GM21390 (cell line): ENCODE measurements at regions not wholly inside any gene's neighbourhood (a gene's known extent, or its start where the extent isn't known, plus 50 kb on each side); places are given as distances from the start of the nearest gene placed in this dataset.
A peak's percentile ranks its signal among the peaks of the same experiment; 100 is the strongest.
"Not testable (repeated sequence)": the region's sequence is repeated elsewhere in the genome, so short reads cannot be mapped to it uniquely, and the experiment has no call there.

Experiments
- ATAC-seq: cut with Tn5 transposase; IDR thresholded peaks from one replicate; pipeline ENCODE4 v1.9.1; 2021; ENCODE audit not compliant: unreplicated experiment

DNA sequence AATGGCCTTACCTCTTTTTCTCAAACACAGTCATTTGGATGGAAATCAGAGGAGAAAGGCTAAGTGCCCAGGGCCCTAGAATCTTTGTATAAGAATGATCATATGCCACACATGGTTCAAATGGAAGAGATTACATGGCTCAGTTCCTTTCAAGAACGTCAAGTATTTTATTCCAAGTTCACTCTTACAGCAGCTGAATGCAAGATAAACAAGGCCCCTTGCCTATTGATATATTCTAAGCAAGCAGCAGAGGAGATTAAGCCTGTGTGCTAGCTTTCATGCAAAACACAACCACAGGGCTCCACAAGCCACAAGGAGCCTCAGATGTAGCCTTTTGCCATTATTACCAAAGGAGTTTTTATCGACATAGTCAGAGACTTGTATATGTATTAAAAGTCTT is 55.3 kb upstream of the SLCO6A1 start:
- ATAC-seq = no peak

DNA sequence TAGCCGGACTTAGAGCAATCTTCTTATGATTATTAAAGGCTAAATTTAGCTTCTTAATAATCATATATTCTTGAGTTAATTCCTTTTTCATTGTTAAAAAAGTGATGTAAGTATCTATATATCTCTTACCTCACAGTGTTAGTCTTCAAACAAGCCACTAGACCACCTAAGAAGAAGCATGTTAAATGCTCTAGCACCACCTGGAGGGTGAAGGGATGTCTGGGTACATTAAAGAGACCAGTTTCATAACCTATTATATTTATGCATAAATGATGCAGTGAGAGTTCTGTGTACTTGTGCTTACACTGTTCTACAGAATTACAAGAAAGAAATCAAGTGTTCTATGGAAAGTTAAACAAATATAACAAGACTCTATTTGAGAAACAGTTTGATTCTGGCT is 55.9 kb upstream of the SLCO6A1 start:
- ATAC-seq = no peak

DNA sequence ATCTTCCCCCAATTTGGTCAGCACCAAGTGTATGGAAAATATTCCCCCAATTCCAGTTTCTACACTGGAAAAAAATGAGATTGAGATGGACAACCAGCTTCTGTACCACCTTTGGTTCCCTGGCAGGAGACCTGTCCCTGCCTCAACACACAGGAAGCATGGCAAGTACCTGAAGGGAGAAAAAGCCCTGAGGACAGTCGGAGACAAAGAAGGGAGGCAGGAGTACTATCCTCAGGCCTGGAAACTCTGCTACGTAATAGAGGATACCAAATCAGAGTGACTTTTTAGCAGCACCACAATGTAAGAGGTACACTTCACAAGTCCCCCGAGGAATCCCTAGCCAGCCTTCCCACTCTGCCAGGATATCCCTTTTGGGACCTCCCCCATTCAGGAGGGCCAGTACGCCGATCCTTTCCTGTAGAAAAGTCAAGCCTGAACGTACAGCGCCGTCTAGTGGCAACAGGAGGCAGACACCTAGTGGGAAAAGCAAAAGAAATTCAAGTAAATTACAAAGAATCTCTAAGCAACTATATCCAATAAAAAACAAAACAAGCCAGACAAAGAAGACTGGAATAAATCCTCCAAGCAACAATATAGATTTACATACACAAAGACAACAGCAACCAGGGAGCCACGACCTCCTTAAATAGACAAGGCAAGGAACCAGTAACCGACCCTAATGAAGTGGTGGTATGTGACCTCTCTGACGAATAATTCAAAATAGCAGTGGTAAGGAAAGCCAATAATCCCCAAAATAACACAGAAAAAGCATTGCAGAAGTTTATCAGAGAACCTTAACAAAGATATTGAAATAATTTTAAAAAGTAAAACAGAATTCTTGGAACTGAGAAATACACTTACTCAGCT is 63.3 kb upstream of the SLCO6A1 start:
- peak; percentile 75 for ATAC-seq

DNA sequence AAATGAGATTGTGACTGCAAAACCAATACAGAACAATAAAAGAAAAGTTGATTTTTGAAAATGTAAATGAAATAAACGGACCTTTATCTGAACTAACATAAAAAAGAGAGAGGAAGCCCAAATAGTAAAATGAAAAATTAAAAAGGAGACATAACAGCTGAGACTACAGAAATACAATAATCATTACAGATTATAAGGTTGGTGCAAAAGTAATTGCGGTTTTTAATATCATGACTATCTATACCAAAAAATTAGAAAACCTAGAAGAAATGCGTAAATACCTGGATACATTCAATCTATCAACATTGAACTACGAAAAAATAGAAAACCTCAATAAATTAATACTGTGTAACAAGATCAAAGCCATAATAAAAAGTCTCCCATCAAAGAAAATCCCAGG is 71.9 kb upstream of the SLCO6A1 start:
- no peak for ATAC-seq

DNA sequence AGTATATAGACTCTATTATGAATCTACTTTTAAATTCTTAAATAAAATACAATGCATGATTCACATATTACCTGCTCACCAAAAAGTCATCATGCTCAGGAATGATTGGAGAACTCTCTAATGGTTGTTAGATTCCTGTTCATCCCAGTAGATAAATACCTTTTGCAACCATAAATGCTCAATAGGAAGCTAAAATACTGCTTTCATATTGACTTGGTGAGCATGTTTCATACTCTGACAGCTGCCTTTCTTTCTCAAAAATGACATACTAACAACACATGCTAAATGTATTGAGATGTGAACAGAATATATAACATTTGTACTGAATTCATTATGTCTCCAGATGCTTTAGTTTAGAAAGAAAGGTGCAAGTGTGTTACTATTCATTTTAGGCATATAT is 79.6 kb upstream of the SLCO6A1 start:
- ATAC-seq = no peak

DNA sequence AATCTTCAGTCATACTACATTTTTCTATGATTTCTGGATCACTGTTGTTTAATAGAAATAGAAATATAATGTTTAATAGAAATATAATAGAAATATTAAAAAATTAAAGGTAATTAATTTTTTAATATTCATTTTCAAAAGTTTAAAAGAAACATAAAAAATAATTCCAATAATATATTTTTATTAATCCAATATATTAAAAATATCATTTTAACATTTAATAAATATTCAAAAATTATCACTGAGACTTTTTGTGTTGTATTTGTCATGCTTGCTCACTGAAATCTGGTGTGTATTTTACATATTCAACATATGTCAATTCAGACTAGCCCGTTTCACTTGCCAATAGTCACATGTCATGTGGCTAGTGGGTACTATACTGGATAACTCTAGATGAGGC is 80.6 kb upstream of the SLCO6A1 start:
- ATAC-seq = no peak

DNA sequence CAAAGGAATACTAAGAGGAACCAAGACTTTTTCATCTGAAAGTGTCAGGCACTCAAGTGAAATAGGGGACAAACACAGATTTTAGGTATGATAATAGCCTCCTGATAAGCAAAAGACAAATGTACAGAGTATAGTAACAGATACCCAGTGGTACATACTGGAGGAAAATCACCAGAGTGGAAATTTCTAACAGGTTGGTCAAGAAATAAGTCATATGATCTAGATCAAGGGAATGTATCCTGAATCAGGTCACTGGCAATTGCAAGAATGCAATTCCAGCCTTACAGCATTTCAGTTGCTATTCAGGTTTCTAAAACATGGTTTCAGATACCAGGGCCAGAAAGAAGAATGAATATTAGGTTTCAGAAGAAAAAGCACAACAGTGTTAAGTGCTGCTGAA is 82.2 kb upstream of the SLCO6A1 start:
- no peak for ATAC-seq

DNA sequence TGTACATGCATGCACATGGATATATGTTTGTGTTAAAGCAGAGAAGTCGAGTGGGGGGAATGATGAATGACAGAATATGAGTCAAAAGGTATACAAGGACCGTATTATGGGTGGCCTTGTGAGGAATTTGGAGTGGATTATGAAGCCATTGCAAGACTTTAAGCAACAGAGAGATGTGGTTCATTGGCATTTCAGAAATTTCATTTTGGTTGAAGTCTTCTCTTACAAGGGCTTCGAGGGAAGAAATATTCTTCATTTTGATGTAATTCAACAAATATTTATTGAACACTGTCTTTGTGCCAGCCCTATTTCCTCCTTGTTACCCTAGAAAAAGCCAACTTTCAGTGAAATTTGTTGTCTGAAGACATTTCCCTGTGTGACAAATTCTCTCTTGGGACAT is 83.9 kb upstream of the SLCO6A1 start:
- no peak for ATAC-seq

DNA sequence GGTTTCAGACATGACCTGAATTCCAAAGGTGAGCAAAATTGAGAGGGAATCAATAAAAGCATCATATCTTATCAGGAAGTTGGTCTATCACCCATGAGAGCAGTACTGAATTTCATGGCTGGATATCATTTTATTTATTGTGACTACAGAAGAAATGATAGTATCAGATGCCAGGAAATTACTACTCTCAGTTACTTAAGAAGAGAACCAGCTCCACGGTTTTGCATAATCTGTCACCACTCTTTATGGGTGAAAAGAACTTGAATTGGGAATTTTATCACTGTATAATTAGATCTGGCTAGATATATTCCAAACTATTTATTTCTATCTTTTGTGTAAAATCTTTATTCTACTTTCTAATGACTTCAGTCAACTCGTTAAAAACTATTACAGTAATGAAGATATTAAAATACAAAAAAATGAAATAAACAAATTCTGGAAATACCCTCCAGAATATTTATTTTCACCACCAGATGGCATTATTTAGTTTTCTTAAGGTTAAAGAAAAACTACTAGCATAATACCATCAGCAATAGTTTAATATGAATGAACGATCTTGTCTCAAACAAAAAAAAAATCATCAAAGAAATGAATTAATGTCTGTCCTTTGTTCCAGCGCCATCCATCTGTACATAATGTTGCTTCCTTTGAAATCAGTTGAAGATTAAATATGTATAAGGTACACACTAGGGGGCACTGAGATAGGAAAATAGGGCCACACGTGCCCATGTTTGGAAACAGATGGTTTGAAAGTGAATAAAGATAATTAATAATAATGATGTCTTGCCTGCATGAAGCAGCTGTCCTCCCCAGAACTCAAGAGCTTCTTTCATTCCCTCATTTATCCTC is 84.7 kb upstream of the SLCO6A1 start:
- ATAC-seq = no peak

DNA sequence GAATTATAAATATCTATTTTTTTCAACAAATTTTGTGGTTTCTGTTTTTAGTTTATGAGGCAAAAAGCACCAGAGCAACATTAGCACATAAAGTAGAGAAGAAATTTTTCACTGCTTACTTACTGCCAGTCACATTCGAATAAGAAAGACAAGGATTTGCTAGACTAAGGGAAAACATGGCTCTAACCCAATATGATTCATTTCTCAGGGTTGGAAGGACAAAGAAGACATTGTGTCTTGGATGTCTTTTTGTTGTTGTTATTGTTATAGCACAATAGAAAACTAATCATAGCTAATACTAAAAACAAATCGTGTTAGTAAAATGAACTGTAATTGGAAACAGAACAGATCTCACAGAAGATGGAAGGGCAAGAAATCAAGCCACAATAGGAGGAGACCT is 90.9 kb upstream of the SLCO6A1 start:
- ATAC-seq = no peak

DNA sequence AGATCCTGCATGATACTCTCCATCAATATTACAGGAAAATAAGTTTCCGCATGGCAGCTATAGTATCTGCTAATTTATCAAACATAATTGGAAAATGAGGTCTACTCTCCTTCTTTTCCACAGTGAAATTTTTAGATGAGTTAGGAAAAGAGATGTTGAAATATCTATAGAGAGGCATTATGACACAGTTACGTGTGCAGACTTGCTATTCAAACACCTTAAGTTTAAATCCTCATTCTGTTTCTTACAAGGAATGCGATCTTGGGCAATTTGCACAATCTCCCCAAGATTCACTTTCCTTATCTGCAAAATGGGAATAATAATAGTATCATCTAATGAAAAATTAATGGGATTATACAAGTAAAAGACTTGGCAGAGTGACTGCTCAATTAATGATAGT is 91.7 kb upstream of the SLCO6A1 start:
- ATAC-seq = no peak

DNA sequence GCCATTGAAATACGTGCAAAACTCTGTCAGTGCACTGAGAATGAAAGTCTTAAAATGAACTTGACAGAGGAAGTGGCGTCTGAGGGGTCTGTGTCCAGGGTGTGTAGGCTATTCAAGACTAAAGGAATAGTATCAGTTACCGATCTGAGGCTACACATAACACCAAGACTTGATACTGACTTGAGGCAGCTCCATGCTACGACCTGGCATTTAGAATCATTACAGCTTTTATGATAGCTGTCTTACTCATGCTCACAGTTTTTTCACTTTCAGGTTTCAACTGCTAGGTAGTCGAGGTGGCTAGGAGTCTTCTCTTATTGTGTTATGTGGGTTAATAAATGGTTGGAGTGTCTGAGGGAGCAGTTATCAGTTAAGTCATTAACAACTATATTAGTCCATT is 92.8 kb upstream of the SLCO6A1 start:
- peak; percentile 86 for ATAC-seq

DNA sequence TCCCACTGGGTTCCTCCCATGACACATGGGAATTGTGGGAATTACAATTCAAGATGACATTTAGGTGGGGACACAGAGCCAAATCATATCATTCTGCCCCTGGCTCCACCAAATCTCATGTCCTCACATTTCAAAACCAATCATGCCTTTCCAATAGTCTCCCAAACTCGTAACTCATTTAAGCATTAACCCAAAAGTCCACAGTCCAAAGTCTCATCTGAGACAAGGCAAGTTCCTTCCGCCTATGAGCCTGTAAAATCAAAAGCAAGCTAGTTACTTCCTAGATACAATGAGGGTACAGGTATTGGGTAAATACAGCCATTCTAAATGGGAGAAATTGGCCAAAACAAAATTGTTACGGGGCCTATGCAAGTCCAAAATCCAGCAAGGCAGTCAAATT is 93.8 kb upstream of the SLCO6A1 start:
- not testable (repeated sequence) for ATAC-seq

DNA sequence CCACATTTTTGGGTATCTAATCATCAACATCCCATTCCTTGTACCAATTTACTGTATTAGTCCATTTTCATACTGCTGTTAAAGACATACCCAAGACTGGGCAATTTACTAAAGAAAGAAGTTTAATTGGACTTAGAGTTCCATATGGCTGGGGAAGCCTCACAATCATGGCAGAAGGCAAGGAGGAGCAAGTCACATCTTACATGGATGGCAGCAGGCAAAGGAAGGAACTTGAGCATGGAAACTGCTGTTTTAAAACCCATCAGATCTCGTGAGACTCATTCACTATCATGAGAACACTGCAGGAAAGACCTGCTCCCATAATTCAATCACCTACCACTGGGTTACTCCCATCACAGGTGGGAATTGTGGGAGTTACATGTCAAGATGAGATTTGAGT is 95.4 kb upstream of the SLCO6A1 start:
- ATAC-seq = no peak

DNA sequence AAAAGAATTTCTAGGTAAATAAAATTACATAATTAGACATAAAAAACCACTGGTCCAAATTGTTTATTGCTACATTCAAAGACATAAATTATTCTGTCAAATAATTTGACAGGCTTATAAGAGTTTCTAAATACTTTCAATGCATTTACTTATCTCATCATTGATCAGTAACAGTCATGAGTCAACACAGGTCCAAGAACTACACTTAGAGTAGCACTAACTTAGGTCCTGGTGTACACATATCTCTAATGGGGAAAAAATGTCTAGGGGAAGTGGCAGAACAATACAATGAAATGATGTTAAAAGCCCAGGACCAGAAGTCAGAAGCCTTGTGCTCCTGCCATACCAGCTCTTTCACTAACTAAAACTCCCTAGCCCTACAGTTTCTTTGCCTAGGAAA is 96.5 kb upstream of the SLCO6A1 start:
- ATAC-seq = no peak

DNA sequence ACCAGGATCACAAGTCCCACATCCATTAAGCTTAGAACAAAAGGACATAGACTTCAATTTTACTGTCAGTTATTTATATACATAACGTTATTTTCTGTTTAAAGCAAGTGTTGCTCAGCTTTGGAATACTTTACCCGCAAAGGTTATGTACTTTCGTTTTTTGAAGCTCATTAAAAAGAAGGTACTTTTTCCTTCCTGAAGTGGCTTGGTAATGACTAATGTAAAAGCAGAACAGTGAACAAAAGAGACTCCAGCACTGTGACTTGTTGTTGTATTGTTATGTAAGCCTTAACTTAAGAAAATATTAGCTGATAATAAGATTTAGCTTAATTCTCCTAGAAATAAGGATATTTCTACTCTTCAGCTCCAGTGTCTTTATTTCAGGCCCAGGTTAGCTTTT is 97.3 kb upstream of the SLCO6A1 start:
- peak; percentile 51 for ATAC-seq

DNA sequence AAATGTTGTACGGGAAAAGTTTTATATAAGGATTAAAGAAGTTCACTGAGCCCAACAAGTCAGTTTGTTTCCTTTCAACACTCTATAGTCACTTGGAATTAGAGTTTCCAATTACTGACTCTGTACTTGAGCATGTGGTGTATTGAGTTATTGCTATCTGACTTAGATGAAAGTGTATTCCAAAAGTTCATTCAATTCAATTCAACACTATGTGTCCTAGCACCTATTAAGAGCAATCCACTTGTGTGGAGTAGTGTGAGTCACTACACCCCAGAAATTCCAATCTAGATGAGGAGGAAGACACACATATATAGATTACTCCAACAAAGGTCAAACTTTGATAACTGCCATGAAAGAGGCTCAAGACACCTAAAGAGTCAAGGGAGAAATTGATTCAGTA is 98.2 kb upstream of the SLCO6A1 start:
- ATAC-seq = no peak

DNA sequence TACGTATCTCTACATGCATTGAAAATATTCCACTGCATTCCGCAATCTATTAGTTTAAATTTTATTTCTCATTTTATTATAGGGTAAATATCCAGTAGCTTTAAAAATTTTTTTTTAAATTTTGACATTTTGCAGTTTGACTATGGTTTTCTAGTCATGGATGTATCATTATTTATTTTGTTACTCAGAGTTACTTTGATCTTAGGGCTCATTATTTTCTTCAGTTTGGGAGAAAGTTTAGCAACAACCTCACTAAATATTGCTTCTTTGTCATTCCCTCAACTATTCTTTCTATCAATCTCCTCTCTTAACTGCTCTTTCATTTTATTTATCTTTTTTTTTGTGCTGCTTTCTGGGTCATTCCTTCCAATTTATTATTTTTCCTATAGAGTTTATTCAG is 100.5 kb upstream of the SLCO6A1 start:
- no peak for ATAC-seq

DNA sequence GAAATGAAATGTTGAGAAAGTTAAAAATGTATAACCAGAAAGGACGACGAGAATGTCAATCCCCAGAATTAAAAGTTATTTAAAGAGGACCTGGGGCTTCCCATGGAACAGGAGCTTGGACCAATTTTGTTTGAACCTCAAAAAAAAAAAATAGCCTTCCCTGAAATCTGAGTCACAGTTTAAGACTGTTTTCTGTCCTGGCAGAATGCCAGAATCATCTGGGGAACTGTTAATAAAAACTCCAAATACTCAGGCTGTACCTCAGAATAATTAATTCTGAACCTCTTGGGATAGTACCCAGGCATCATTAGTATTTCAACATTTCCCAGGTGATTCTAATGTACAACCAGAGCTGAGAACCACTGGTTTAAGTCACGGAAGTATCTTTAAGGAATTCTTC is 102.2 kb upstream of the SLCO6A1 start:
- no peak for ATAC-seq

DNA sequence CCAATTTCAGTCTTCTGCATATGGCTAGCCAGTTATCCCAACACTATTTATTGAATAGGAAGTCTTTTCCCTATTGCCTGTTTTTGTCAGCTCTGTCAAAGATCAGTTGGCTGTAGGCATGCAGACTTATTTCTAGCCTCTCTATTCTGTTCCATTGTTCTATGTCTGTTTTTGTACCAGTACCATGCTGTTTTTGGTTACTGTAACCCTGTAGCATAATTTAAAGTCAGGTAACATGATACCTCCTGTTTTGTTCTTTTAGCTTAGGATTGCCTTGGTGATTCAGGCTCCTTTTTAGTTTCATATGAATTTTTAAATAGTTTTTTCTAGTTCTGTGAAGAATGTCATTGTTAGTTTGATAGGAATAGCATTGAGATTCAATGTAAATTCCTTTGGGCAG is 104.9 kb upstream of the SLCO6A1 start:
- ATAC-seq = no peak

DNA sequence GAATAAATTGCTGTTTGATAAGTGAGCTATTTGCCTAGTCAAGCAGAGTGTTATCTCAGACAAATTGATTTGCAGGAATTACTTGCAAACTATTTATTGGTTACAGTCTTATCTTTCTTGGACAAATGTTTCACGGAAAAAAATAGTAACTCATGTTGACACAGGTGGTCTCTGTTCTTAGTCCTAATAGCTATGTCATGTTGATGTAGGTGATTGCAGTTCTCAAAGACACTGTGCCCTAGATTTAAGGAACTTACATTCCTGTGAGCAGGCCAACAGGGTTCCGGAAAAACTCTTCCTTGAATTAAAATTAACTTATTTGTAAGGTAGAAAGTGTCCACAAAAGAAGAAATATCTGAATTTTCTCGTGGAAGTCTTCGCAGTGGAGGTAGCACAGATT is 109.6 kb upstream of the SLCO6A1 start:
- ATAC-seq = no peak

DNA sequence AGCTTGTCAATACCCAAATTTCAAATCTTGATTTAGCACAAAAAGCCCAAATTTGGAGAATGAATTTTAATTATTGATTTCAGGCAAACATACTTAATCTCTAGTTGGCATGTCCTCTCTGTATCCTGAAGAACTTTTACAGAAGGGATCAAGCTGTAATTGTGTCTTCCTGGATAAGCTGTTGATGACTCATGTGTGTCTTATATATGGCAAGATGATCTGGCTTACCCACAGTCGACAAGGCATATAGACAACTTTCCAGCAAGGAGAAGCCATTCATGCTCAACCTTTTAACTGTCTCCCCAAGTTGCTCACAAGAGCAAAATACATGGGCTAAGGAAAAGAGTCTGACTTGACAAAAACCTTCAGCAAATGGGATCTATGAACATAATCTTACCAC is 112.5 kb upstream of the SLCO6A1 start:
- ATAC-seq = no peak
